PC-3 (cell line): ENCODE measurements at regions not wholly inside any gene's neighbourhood (a gene's known extent, or its start where the extent isn't known, plus 50 kb on each side); places are given as distances from the start of the nearest gene placed in this dataset.

Source experiments
- EZH2 ChIP-seq: fragments of 300-600 bp; sonication (generic); IDR thresholded peaks from one replicate; pipeline ENCODE4 v1.6.1; 2017; ENCODE audit warnings: antibody characterized with exemption, mild to moderate bottlenecking, low read length; ENCODE audit not compliant: unreplicated experiment
- EZH2phosphoT487 ChIP-seq: fragments of 300-600 bp; sonication (generic); IDR thresholded peaks from 2 replicates; pipeline ENCODE4 v1.6.1; 2018; ENCODE audit warnings: mild to moderate bottlenecking, antibody characterized with exemption, low read length, borderline replicate concordance
- TF ChIP-seq, protein P1 (sequence below): fragments of 300-600 bp; sonication (generic); conservative IDR thresholded peaks from 2 replicates; pipeline ENCODE4 v1.5.1; 2017; ENCODE audit warnings: antibody characterized with exemption, low read depth, mild to moderate bottlenecking, low read length

DNA sequence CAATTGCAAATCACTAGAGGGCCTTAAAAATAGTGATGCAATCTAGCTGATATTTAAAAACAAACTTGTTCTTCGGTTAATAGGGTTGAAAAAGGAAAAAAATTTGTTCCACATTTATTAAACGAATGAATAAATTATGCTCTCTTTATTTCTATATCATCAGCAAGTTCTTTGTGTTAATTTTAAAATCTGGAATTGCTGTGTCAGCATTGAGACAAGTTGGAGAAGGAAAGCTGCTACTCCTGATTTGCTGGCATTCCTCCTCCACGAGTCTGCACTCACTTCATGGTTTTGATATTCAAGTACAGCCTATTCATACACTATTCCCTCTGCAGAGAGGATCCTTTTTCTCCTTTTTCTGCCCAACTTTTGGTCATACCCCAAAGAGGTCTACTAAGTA lies 117.6 kb downstream of the MRPL39 start:
- TF ChIP-seq, protein P1, sequence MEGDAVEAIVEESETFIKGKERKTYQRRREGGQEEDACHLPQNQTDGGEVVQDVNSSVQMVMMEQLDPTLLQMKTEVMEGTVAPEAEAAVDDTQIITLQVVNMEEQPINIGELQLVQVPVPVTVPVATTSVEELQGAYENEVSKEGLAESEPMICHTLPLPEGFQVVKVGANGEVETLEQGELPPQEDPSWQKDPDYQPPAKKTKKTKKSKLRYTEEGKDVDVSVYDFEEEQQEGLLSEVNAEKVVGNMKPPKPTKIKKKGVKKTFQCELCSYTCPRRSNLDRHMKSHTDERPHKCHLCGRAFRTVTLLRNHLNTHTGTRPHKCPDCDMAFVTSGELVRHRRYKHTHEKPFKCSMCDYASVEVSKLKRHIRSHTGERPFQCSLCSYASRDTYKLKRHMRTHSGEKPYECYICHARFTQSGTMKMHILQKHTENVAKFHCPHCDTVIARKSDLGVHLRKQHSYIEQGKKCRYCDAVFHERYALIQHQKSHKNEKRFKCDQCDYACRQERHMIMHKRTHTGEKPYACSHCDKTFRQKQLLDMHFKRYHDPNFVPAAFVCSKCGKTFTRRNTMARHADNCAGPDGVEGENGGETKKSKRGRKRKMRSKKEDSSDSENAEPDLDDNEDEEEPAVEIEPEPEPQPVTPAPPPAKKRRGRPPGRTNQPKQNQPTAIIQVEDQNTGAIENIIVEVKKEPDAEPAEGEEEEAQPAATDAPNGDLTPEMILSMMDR: no peak
- no peak for TF ChIP-seq EZH2
- no peak for TF ChIP-seq EZH2phosphoT487
